Karpas-422 (cell line): ENCODE measurements at regions not wholly inside any gene's neighbourhood (a gene's known extent, or its start where the extent isn't known, plus 50 kb on each side); places are given as distances from the start of the nearest gene placed in this dataset.
A peak's percentile ranks its signal among the peaks of the same experiment; 100 is the strongest.

Experiments used
- DNase-seq: peaks from one replicate; pipeline ENCODE4 v3.0.0-alpha.2; 2015
- H2AFZ ChIP-seq: fragments of 200-600 bp; sonication (generic); 2 replicates; pipeline ENCODE4 v1.6.1; 2014; ENCODE audit warnings: antibody characterized with exemption, low read length, mixed read lengths
- H3K27ac ChIP-seq: fragments of 200-600 bp; sonication (generic); 2 replicates; pipeline ENCODE4 v1.5.1; 2014; ENCODE audit warnings: mild to moderate bottlenecking, low read length, moderate library complexity
- H3K27me3 ChIP-seq: fragments of 200-600 bp; sonication (generic); 2 replicates; pipeline ENCODE4 v1.6.1; 2014; ENCODE audit warnings: low read length, mixed read lengths
- H3K36me3 ChIP-seq: fragments of 200-600 bp; sonication (generic); 2 replicates; pipeline ENCODE4 v1.6.1; 2014; ENCODE audit warnings: low read length, mixed read lengths; ENCODE audit not compliant: insufficient read depth
- H3K4me1 ChIP-seq: fragments of 200-600 bp; sonication (generic); 2 replicates; pipeline ENCODE4 v1.6.1; 2014; ENCODE audit warnings: mild to moderate bottlenecking, low read length, mixed read lengths
- H3K4me2 ChIP-seq: fragments of 200-600 bp; sonication (generic); 2 replicates; pipeline ENCODE4 v1.6.1; 2014; ENCODE audit warnings: low read length, low read depth, mild to moderate bottlenecking; ENCODE audit not compliant: poor library complexity, severe bottlenecking
- H3K4me3 ChIP-seq: fragments of 200-600 bp; sonication (generic); 2 replicates; pipeline ENCODE4 v1.5.1; 2014; ENCODE audit warnings: mild to moderate bottlenecking, antibody characterized with exemption, low read length, mixed read lengths
- H3K79me2 ChIP-seq: fragments of 200-600 bp; sonication (generic); 2 replicates; pipeline ENCODE4 v1.6.1; 2014; ENCODE audit warnings: mild to moderate bottlenecking, low read length, mixed read lengths
- H3K9ac ChIP-seq: fragments of 200-600 bp; sonication (generic); 2 replicates; pipeline ENCODE4 v1.6.0; 2014; ENCODE audit warnings: low read length
- H3K9me2 ChIP-seq: fragments of 200-600 bp; sonication (generic), shearing (Covaris generic); replicated peaks from 2 replicates; pipeline ENCODE4 v1.6.0; 2014; ENCODE audit warnings: mild to moderate bottlenecking, low read length, moderate library complexity; ENCODE audit not compliant: insufficient read depth
- H3K9me3 ChIP-seq: fragments of 300-700, 200-600 bp; sonication (generic); 2 replicates; pipeline ENCODE4 v1.6.1; 2014; ENCODE audit warnings: low read length, mixed read lengths
- H4K20me1 ChIP-seq: fragments of 200-600 bp; sonication (generic); 2 replicates; pipeline ENCODE4 v1.6.1; 2014; ENCODE audit warnings: mild to moderate bottlenecking, antibody characterized with exemption, low read length, low read depth; ENCODE audit not compliant: insufficient read depth

DNA sequence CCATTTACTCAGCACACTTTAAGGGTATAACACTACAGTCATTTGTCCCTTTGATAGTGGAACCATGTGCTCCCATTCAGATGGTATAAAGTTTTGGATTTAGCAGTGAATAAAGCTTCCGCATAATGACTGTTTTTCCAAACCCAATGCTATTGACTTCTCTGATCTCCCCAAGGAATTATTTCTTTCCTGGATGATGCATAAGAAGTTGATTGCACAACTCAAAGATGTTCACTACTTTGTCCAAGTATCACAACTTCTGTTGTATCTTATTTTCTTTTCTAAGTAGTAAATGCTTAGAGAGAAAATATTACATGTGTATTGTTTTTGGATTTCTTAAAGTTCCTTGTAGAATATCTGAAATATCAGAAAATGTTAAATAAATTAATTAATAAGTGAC lies 300.2 kb downstream of the GPM6A start:
- Histone ChIP-seq H3K4me2 (no peak overlapping the region), H3K36me3 (no peaks in the 10 kb centered on the region), H3K27me3 (no peaks in the 10 kb centered on the region)

DNA sequence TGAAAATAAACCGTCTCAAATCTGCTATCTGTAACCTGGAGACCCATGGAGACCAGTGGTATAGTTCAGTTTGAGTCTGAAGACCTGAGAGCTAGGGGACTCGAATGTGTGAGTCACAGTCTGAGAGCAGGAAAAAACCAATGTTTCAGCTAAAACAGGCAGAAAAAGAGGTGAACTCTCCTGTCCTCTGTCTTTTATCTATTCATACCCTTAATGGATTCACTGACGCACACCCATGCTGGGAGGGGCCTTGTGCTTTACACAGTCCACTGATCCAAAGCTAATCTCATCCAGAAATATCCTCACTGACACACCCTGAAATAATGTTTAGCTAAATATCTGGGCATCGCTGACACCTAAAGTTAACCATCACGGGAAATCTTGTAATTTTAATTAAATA lies 297.9 kb downstream of the GPM6A start:
- DNase-seq: no peak
- H3K79me2 ChIP-seq: no peaks in the 10 kb centered on the region
- no peaks in the 10 kb centered on the region for H3K4me1 ChIP-seq
- no peak overlapping the region for H3K4me3 ChIP-seq
- no peak overlapping the region for H3K9ac ChIP-seq
- no peaks in the 10 kb centered on the region for H3K36me3 ChIP-seq
- H3K27me3 ChIP-seq: no peaks in the 10 kb centered on the region
- H3K9me2 ChIP-seq: no peaks in the 10 kb centered on the region
- H4K20me1 ChIP-seq: no peaks in the 10 kb centered on the region
- no peak overlapping the region for H2AFZ ChIP-seq
- no peaks in the 10 kb centered on the region for H3K9me3 ChIP-seq
- no peak overlapping the region for H3K4me2 ChIP-seq
- no peak overlapping the region for H3K27ac ChIP-seq

More for the DNA sequence above, 300.2 kb downstream of the GPM6A start:
- Histone ChIP-seq H2AFZ (no peak overlapping the region), H3K79me2 (no peaks in the 10 kb centered on the region), H3K27ac (no peak overlapping the region), H3K4me3 (no peak overlapping the region), H4K20me1 (no peaks in the 10 kb centered on the region), H3K9ac (no peak overlapping the region), H3K9me2 (no peaks in the 10 kb centered on the region), H3K9me3 (no peaks in the 10 kb centered on the region), H3K4me1 (no peaks in the 10 kb centered on the region)
- DNase-seq: no peak

- Histone ChIP-seq H3K27me3 (no peaks in the 10 kb centered on the region), H2AFZ (no peak overlapping the region), H3K9ac (no peak overlapping the region), H3K9me3 (no peaks in the 10 kb centered on the region), H3K36me3 (no peaks in the 10 kb centered on the region), H3K4me2 (no peak overlapping the region), H3K27ac (no peak overlapping the region), H3K4me1 (no peaks in the 10 kb centered on the region), H3K79me2 (no peaks in the 10 kb centered on the region), H3K4me3 (no peak overlapping the region), H4K20me1 (no peaks in the 10 kb centered on the region), H3K9me2 (no peaks in the 10 kb centered on the region)
- DNase-seq: no peak
These were observed 281.4 kb downstream of the GPM6A start for GRCh38 chr4:175530655-175531054.

- H3K4me1 ChIP-seq: no peaks in the 10 kb centered on the region
- H3K36me3 ChIP-seq: no peaks in the 10 kb centered on the region
- H3K27ac ChIP-seq: no peak overlapping the region
- no peaks in the 10 kb centered on the region for H3K9me3 ChIP-seq
- no peak overlapping the region for H2AFZ ChIP-seq
- H3K9ac ChIP-seq: no peak overlapping the region
- DNase-seq: no peak
- no peaks in the 10 kb centered on the region for H3K79me2 ChIP-seq
- H3K4me2 ChIP-seq: no peak overlapping the region
- H3K9me2 ChIP-seq: no peaks in the 10 kb centered on the region
- no peaks in the 10 kb centered on the region for H4K20me1 ChIP-seq
- H3K27me3 ChIP-seq: no peaks in the 10 kb centered on the region
- H3K4me3 ChIP-seq: no peak overlapping the region
These were observed 280.5 kb downstream of the GPM6A start for GRCh38 chr4:175531405-175532091.

DNA sequence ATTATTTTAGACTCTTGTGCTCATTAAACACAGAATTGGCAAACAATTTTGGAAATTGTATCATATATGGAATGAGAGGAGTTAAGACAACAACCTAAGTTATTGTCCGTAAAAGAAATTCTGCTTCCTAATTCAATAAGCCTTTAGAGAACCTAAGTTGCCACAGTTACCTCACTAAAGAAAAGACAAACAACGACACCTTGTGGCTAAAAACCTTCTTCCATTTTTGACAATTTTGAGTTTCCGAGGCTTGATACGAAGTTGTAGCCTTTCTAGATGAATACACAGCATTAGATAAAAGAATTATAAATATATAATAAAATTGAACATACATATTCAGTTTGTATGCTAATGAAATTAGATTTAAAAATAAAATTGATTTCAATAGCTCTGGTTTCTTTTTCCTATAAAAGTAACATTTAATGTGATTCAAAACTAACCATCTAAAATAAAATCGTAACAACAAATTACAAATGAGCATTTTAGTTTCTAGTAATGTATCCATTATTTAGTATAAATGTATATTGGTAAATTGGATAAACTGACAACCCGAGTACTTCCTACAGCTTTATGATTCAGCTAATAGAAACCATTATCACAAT lies 275.1 kb downstream of the GPM6A start:
- H3K9me2 ChIP-seq: no peaks in the 10 kb centered on the region
- H3K9ac ChIP-seq: no peak overlapping the region
- no peak overlapping the region for H3K4me3 ChIP-seq
- no peaks in the 10 kb centered on the region for H3K79me2 ChIP-seq
- no peaks in the 10 kb centered on the region for H3K4me1 ChIP-seq
- no peaks in the 10 kb centered on the region for H4K20me1 ChIP-seq
- no peaks in the 10 kb centered on the region for H3K36me3 ChIP-seq
- H3K27ac ChIP-seq: no peak overlapping the region
- peak; percentile 75 for DNase-seq
- no peak overlapping the region for H3K4me2 ChIP-seq
- no peak overlapping the region for H2AFZ ChIP-seq
- H3K9me3 ChIP-seq: no peaks in the 10 kb centered on the region
- no peaks in the 10 kb centered on the region for H3K27me3 ChIP-seq

GRCh38 chr4:175539498-175539897 lies 272.6 kb downstream of the GPM6A start:
- Histone ChIP-seq H4K20me1 (no peaks in the 10 kb centered on the region), H3K27ac (no peak overlapping the region), H3K79me2 (no peaks in the 10 kb centered on the region), H2AFZ (no peak overlapping the region), H3K9me3 (no peaks in the 10 kb centered on the region), H3K9ac (no peak overlapping the region), H3K4me2 (no peak overlapping the region), H3K4me3 (no peak overlapping the region), H3K27me3 (no peaks in the 10 kb centered on the region), H3K9me2 (no peaks in the 10 kb centered on the region), H3K36me3 (no peaks in the 10 kb centered on the region), H3K4me1 (no peaks in the 10 kb centered on the region)
- DNase-seq: no peak

- Histone ChIP-seq H3K27me3 (no peaks in the 10 kb centered on the region), H3K4me2 (no peak overlapping the region), H2AFZ (no peak overlapping the region)
These were observed 271.9 kb downstream of the GPM6A start for GRCh38 chr4:175540151-175540550.

GRCh38 chr4:175540732-175541131 lies 271.3 kb downstream of the GPM6A start:
- no peak overlapping the region for H3K27ac ChIP-seq
- no peak for DNase-seq
- no peaks in the 10 kb centered on the region for H3K4me1 ChIP-seq
- H3K4me2 ChIP-seq: no peak overlapping the region
- no peaks in the 10 kb centered on the region for H3K79me2 ChIP-seq
- no peaks in the 10 kb centered on the region for H3K36me3 ChIP-seq
- H3K9ac ChIP-seq: no peak overlapping the region
- H3K9me2 ChIP-seq: no peaks in the 10 kb centered on the region
- no peak overlapping the region for H2AFZ ChIP-seq
- no peaks in the 10 kb centered on the region for H3K9me3 ChIP-seq
- H4K20me1 ChIP-seq: no peaks in the 10 kb centered on the region
- H3K27me3 ChIP-seq: no peaks in the 10 kb centered on the region
- no peak overlapping the region for H3K4me3 ChIP-seq

More at GRCh38 chr4:175540151-175540550, 271.9 kb downstream of the GPM6A start:
- no peaks in the 10 kb centered on the region for H3K4me1 ChIP-seq
- H3K27ac ChIP-seq: no peak overlapping the region
- no peaks in the 10 kb centered on the region for H4K20me1 ChIP-seq
- no peaks in the 10 kb centered on the region for H3K9me2 ChIP-seq
- no peak overlapping the region for H3K9ac ChIP-seq
- H3K4me3 ChIP-seq: no peak overlapping the region
- no peaks in the 10 kb centered on the region for H3K79me2 ChIP-seq
- H3K36me3 ChIP-seq: no peaks in the 10 kb centered on the region
- no peaks in the 10 kb centered on the region for H3K9me3 ChIP-seq
- DNase-seq: no peak
